ENCODE measurements at regions not wholly inside any gene's neighbourhood (a gene's known extent, or its start where the extent isn't known, plus 50 kb on each side); places are given as distances from the start of the nearest gene placed in this dataset.
"Not testable (repeated sequence)": the region's sequence is repeated elsewhere in the genome, so short reads cannot be mapped to it uniquely, and the experiment has no call there.

DNA sequence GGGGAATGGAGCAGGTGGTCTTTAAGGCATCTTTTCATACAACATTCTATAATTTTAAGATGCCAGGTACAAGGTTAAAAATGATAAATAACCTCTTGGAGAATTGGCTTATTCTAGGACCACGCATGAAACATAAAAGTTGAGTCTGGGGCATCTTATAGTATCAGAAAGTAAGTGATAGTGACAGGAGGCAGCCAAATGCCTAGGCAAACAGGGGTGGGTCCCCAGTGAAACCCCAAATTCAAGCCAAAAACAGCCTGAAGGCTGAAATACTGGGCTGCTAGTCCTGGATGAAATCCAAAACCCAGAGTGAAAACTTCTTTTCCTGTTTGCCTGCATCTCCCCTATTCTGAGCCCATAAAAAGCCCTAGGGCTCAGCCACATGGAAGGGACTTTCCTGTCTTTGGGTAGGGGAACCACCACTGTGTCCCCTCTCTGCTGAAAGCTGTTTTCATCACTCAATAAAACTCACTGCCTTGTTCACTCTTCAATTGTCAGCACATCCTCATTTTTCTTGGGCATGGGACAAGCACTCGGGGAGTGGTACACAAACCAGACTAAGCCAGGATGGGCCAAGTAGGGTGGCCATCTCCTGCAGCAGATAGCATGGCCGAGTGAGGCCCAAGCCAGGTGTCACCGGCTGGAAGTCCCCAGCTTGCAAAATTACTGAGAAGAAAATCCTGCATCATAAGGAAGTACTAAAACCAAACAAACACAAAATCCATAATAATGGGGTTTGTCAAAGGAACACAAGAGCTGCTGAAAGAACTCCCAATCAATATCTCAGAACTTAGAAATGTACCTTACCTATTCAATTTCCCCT, 241.6 kb upstream of the GALNT17 start:
- Mint-ChIP-seq H3K36me3 (no peaks in the 10 kb centered on the region), H3K27ac (no peak overlapping the region), H3K9me3 (peaks cover 5% of the 10 kb centered on the region), H3K27me3 (no peaks in the 10 kb centered on the region), H3K4me3 (no peak overlapping the region), H3K4me1 (no peaks in the 10 kb centered on the region)
- no peak for DNase-seq

DNA sequence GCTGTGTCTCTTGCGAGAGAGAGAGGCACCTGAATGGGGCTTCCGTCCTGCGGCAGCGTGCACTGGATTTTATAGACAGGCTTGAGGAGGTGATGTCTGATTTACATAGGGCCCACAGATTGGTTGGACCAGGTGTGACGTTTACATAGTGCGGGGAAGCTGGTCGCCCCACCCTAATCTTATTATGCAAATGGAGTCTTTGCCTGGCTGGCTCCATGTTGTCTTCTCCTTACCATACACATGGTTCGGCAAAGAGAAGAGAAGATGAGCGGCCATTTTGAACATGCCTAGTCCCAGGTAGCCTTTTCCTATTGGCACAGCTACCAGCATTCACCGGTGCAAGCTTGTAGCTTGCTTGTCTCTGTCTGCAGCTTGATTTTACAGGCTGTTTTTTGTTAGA, 238.5 kb upstream of the GALNT17 start:
- no peak for DNase-seq
- Mint-ChIP-seq H3K36me3 (no peaks in the 10 kb centered on the region), H3K9me3 (peaks cover 5% of the 10 kb centered on the region), H3K27ac (no peak overlapping the region), H3K27me3 (no peaks in the 10 kb centered on the region), H3K4me3 (no peak overlapping the region), H3K4me1 (no peaks in the 10 kb centered on the region)

DNA sequence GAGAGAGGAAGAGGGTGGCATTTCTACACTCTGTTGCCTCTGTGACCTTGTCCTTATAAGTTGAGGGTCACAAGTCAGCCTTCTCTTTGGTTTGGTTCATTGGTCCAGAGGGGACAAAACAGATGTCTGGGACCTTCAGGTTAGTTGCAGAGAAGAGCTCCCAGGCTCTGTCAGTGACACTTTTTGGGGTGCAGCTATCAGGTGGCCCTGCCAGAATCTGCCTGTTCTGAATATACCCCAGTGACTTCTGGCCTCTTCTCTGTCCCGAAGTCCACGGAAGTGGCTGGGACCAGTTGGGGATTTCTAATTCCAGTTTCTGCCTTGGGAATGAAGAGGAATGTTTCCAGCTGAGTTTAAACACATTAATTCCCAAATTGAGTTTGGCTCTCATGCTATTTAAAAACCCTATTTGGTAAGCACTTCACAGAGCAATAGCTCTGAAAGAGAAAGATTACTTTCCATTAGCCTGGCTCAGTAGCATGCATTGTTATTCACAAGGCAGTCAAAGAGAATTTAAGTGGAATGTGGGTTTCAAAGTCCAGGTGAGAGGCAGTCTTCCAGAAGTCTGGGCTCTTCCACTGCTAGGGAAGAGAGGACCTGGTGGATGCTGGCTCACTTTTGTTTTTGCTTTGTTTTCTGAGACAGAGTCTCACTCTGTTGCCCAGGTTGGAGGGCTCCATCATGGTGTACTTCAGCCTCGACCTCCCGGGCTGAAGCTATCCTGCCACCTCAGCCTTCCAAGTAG, 237.8 kb upstream of the GALNT17 start:
- no peak overlapping the region for H3K27ac Mint-ChIP-seq
- no peaks in the 10 kb centered on the region for H3K4me1 Mint-ChIP-seq
- H3K36me3 Mint-ChIP-seq: no peaks in the 10 kb centered on the region
- H3K27me3 Mint-ChIP-seq: no peaks in the 10 kb centered on the region
- peaks cover 7% of the 10 kb centered on the region for H3K9me3 Mint-ChIP-seq
- no peak for DNase-seq
- H3K4me3 Mint-ChIP-seq: no peak overlapping the region

DNA sequence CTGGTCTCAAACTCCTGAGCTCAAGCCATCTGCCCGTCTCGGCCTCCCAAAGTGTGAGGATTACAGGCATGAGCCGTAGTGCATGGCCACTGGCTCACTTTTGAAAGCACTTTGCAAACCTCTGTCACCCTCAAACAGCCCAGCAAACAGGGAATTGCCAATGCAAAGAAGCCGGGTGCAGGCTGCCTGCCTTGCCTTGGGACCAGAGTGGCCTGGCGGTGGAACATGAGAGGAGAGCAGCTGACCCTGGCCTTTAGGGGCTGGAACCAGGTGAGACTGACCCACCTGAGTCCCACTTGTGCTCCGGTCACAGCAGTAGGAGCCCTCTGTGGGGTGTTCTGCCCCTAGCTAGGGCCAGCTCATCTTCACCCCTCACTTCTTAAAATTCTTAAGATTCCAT, 237.1 kb upstream of the GALNT17 start:
- DNase-seq: no peak
- Mint-ChIP-seq H3K4me1 (no peaks in the 10 kb centered on the region), H3K27ac (no peak overlapping the region), H3K9me3 (peaks cover 5% of the 10 kb centered on the region), H3K27me3 (no peaks in the 10 kb centered on the region), H3K36me3 (no peaks in the 10 kb centered on the region), H3K4me3 (no peak overlapping the region)

DNA sequence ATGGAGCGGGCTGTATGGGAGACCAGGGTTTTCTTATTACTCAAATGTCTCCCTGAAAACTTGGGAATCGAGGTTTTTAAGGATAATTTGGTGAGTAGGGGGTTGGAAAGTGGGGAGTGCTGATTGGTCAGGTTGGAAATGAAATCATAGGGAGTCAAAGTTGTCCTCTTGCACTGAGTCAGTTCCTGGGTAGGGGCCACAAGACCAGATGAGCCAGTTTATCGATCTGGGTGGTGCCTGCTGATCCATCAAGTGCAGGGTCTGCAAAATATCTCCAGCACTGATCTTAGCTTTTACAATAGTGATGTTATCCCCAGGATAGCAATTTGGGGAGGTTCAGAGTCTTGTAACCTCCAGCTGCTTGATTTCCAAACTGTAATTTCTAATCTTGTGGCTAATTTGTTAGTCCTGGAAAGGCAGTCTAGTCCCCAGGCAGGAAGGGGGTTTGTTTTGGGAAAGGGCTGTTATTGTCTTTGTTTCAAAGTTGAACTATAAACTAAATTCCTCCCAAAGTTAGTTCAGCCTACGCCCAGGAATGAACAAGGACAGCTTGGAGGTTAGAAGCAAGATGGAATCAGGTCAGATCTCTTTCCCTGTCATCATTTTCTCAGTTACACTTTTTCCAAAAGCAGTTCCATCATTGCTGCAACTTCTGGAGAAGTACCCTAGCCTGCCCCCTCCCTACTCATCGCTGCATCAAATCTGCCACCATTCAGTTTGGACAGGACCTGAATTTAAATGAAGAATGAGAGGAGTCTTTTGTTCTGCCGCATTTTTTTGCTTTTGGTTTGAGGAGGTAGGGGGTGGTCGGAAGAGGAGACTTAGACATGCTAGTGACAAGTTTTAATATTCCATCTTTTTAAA, 236.4 kb upstream of the GALNT17 start:
- H3K27me3 Mint-ChIP-seq, DNase-seq, H3K4me1 Mint-ChIP-seq, H3K36me3 Mint-ChIP-seq, H3K9me3 Mint-ChIP-seq, H3K27ac Mint-ChIP-seq, H3K4me3 Mint-ChIP-seq: not testable (repeated sequence)

DNA sequence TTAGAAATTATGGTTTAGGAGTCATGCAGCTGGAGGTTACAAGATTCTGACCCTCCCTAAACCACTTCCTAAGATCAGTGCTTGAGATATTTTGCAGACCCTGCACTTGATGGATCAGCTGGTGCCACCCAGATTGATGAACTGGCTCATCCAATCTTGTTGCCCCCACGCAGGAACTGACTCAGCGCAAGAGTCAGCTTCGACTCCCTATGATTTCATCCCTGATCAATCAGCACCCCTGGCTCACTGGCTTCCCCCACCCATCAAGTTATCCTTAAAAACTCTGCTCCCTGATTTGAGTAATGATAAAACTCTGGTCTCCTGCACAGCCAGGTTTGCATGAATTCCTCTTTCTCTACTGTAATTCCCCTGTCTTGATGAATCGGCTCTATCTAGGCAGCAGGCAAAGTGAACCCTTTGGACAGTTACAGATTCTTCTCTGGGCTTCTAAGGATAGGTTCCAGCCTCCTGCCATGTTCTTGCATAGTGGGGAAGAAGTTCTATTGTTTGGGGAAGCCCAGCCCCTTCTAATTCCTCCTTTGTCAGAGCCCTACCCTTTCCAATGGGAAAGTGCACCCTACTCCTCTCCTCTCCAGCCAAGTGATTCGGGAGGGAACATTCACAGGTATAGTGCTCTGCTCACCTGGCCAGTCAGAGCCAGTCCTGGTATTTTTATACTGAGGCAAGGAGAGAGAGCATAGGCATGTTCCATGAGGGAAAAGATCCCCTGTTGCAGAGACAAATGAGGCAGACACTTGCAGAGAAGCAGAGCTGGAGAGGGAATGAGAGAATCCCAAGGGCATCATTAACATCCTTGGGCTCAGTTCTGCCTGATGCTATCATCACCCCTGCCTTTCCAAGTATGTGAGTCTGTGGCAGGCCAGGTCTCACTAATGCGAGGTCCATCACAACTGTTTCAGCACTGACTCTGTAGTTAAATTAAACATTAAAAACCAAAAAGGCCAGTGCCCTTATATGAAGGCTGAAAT, 224.4 kb upstream of the GALNT17 start:
- Mint-ChIP-seq H3K27me3 (no peaks in the 10 kb centered on the region), H3K27ac (no peak overlapping the region), H3K36me3 (peaks cover 2% of the 10 kb centered on the region), H3K9me3 (peaks cover 12% of the 10 kb centered on the region), H3K4me3 (no peak overlapping the region), H3K4me1 (no peaks in the 10 kb centered on the region)
- no peak for DNase-seq

DNA sequence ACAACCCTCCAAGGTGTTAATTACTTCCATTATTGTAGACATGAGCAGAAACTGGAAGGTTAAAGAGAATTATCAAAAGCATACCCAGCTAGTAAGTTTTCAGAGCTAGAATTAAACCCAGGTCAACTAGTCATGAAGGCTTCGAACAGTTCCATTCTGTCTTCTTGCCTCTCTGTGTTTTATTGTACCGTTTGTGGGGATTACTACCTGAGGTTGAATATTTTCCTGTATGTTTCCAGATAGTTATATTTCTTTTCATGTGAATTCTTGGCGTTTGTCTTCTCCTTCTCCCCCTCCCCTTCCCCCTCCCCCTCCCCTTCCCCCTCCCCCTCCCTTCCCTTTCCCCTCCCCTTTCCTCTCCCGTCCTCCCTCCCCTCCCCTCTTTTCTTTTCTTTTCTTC, 218.0 kb upstream of the GALNT17 start:
- Mint-ChIP-seq H3K9me3 (peaks cover 2% of the 10 kb centered on the region), H3K27me3 (peaks cover under 1% of the 10 kb centered on the region), H3K4me1 (no peaks in the 10 kb centered on the region), H3K4me3 (no peak overlapping the region), H3K27ac (no peak overlapping the region), H3K36me3 (no peaks in the 10 kb centered on the region)
- DNase-seq: no peak

DNA sequence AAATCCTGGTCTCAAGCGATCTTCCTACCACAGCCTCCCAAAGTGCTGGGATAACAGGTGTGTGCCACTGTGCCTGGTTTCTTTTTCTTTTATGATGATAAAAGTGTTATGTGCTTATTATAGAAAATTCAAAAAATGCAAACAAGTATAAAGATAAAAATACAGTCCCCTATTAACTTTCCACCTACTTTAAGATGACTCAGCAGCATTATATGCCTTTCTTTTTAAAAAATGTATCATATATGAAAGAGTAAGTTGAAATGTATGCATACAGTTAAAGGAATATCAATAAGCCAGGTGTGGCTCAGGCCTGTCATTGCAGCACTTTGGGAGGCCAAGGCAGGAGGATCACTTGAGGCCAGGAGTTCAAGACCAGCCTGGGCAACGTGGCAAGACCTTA, 216.9 kb upstream of the GALNT17 start:
- no peaks in the 10 kb centered on the region for H3K36me3 Mint-ChIP-seq
- H3K27me3 Mint-ChIP-seq: peaks cover 4% of the 10 kb centered on the region
- peaks cover 2% of the 10 kb centered on the region for H3K9me3 Mint-ChIP-seq
- H3K4me1 Mint-ChIP-seq: no peaks in the 10 kb centered on the region
- no peak overlapping the region for H3K4me3 Mint-ChIP-seq
- no peak overlapping the region for H3K27ac Mint-ChIP-seq
- DNase-seq: no peak

DNA sequence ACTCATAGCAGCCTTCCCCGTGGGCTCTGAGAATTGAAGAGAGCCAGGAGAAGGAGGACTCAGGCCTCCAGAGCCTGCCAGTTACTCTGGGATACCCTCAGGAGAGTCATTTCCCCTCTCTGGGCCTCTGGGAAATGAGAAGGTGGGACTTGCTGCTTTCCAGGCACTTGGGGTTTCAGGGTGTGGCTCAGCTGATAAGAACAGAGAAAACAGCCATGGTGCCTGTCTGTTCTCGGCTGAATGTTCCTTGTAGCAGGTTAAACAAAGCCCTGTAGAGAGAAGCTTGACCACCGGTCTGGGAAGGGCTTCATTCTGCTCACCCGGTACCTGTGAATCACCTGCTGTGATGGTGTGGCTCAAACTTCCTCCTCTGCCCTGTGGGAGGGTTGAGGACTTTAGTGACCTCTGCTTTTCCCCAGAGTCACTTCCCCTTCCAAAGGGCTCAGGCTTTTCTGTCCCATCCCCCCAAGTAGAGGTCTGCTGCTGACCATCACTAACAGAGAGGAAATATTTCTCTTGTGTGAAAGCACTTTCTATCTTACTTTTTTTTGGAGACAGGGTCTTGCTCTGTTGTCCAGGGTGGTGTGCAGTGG, 212.4 kb upstream of the GALNT17 start:
- no peak overlapping the region for H3K4me3 Mint-ChIP-seq

DNA sequence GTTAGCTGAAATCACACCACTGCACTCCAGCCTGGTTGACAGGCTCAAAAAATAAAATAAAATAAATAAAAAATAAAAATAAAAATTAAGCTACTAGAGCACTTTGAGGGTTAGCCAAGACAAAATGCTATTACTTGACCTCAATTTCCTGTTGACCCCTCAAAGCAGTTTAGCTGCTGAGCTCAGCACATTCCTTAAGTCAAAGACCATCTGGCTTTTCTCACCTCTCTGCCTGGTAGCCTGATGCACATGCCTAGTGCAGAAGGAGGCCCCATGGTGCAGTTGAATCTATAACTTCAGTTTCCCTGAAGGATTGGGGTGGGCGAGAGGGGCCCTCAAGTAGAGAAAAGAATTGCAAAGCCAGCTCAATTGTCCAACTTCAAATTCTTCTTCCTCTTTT, 211.1 kb upstream of the GALNT17 start:
- Mint-ChIP-seq H3K9me3 (peaks cover 5% of the 10 kb centered on the region), H3K4me1 (no peaks in the 10 kb centered on the region), H3K27ac (no peak overlapping the region), H3K27me3 (peaks cover 4% of the 10 kb centered on the region), H3K36me3 (no peaks in the 10 kb centered on the region), H3K4me3 (no peak overlapping the region)
- no peak for DNase-seq

More for the DNA sequence above, 212.4 kb upstream of the GALNT17 start:
- Mint-ChIP-seq H3K27ac (no peak overlapping the region), H3K27me3 (peaks cover 4% of the 10 kb centered on the region), H3K4me1 (no peaks in the 10 kb centered on the region), H3K9me3 (peaks cover 5% of the 10 kb centered on the region), H3K36me3 (no peaks in the 10 kb centered on the region)
- no peak for DNase-seq

DNA sequence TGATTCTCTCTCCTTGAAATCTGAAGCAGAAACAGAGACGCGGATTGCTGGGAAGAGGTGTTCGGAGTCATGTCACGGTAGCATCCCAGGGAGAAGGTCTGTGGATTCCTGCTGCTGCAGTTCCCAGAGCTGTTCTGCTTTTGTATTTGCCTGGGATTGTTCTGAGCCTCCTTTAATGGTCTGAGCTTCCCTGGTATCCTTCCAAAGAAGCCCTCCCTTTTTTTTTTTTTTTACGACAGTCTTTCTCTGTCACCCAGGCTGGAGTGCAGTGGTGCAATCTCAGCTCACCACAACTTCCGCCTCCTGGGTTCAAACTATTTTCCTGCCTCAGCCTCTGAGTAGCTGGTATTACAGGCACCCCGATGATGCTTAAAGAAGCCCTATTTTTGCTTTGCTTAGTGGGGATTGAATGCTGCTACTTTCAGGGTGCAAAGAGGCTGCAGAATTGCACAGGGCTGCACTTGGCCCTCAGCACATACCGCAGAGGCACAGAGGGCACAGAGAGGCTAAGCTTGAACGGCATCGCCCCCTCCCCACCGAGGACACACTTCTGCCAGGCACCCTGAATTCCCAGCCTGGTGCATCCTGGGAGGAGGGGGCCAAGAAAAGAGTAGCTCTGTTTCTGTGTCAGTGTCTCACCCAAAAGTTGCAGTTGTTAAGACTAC, 208.6 kb upstream of the GALNT17 start:
- DNase-seq: no peak
- Mint-ChIP-seq H3K27me3 (peaks cover 4% of the 10 kb centered on the region), H3K36me3 (no peaks in the 10 kb centered on the region), H3K4me1 (no peaks in the 10 kb centered on the region), H3K9me3 (peaks cover 4% of the 10 kb centered on the region), H3K4me3 (no peak overlapping the region), H3K27ac (no peak overlapping the region)

DNA sequence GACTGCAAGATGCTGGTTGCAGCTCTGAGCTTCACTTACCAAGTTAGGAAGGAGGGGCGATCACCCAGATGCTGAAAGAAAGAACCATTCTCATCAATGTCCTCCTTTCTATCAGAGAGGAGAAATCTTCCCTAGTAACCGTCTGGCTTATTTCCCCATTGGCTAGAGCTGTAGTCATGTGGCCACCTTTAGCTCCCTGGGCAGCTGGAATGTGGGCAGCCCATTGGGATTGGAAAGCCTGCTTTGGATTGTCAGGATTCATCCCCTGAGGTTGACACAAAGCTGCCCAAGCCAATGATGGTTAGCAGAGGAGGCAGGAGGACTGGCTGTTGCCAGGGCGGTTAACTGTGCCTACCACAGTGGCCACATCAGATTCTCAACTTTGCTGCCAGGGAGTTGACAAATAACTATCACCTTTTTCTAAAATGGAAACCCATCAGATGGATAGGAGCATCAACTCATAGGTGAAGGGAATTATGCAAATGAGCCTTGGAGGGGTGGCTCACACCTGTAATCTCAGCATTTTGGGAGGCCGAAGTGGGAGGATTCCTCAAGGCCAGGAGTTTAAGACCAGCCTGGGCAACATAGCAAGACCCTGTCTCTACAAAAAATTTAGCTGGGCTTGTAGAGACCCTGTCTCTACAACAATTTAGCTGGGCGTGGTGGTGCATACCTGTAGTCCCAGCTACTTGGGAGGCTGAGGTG, 206.4 kb upstream of the GALNT17 start:
- H3K36me3 Mint-ChIP-seq: no peaks in the 10 kb centered on the region
- no peak overlapping the region for H3K27ac Mint-ChIP-seq
- no peak for DNase-seq
- H3K9me3 Mint-ChIP-seq: peaks cover 4% of the 10 kb centered on the region
- no peaks in the 10 kb centered on the region for H3K27me3 Mint-ChIP-seq
- H3K4me1 Mint-ChIP-seq: no peaks in the 10 kb centered on the region
- no peak overlapping the region for H3K4me3 Mint-ChIP-seq

DNA sequence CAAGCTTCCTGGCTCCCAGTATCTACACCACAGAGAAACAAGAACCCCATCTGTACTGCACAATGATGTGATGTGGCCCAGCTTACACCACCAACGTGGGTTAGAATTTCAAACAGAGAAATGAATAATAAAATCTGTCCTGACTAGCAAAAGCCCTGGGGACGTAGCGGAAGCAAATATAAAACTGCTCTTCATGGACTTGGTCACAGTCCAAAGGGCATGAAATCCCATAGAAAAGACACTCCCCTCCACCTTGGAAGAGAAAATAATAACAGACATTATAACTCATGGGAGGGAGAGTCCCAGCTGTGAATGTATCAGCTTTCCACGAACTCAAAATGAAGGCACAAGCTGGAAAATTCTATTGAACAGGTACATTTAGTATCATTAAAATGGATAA, 205.3 kb upstream of the GALNT17 start:
- Mint-ChIP-seq H3K36me3 (no peaks in the 10 kb centered on the region), H3K27ac (no peak overlapping the region), H3K4me3 (no peak overlapping the region), H3K27me3 (no peaks in the 10 kb centered on the region), H3K9me3 (peaks cover 4% of the 10 kb centered on the region), H3K4me1 (no peaks in the 10 kb centered on the region)
- DNase-seq: no peak
